Head of caudate nucleus (tissue), 42 donors: ENCODE measurements at regions not wholly inside any gene's neighbourhood (a gene's known extent, or its start where the extent isn't known, plus 50 kb on each side); places are given as distances from the start of the nearest gene placed in this dataset.
"Not testable (repeated sequence)": the region's sequence is repeated elsewhere in the genome, so short reads cannot be mapped to it uniquely, and the experiment has no call there.

Source experiments
- DNase-seq, 42 donors: peaks; one replicate each; pipeline versions ENCODE4 v3.0.0 to v3.0.0-alpha.2; 2020 to 2021; ENCODE audit warnings: mixed read lengths in 7 of 42
- intact Hi-C: fragments of 100-400 bp; cut with DNase I; formaldehyde crosslinking; loops from one replicate; pipeline ENCODE4 v1.15.0; 2022

DNA sequence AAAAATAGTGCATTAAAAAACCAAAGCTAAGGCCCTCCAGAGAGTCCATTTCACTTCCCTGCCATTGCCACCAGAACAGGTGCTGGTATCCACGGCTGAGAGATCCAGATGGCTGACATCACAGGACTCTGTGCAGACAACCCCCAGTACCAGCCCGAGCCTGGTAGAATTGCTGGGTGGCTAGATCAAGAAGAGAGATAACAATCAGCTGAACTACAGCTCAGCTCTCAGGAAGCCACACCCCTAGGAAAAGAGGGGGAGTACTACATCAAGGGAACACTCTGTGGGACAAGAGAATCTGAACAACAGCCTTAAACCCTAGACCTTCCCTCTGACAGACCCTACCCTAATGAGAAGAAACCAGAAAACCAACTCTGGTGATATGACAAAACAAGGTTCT, 73.8 kb upstream of the SLIT3 start:
- intact Hi-C loops, result no loop called here
- no peak for DNase-seq

- DNase-seq, result no peak
- intact Hi-C loops, result no loop called here
Measured at GRCh38 chr5:169374111-169374510, 73.2 kb upstream of the SLIT3 start.

- DNase-seq, intact Hi-C loops: not testable (repeated sequence)
Measured at GRCh38 chr5:169371801-169372200, 70.9 kb upstream of the SLIT3 start.

DNA sequence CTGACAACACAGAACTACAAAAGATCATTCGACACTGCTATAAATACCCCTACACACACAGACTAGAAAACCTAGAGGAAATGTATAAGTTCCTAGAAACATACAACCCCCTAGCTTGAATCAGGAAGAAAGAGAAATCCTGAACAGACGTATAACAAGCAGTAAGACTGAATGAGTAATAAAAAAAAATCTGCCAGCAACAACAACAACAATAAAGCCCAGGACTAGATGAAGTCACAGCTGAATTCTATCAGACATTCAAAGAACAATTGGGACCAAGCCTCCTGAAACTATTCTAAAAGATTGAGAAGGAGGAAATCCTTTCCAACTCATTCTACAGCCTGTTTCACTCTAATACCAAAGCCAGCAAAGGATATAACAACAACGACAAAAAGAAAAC, 68.2 kb upstream of the SLIT3 start:
- no peak for DNase-seq

DNA sequence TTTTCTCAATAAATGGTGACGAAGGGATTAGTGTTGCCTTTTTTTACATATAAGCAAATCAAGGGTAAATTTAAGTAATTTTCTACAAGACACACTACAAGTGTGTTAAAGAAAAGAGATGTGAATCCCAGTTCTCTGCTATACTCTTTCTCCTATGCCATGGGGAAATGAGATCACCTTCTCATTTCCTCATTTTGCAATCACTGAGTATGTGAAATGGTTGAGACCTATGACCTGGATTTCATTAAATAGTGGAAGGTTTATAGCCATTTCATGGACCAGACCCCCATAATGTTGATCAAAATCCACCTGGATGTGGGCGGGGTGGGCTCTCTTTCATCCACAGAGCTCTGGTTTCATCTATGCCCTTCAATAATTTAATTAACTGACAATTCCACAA, 66.9 kb upstream of the SLIT3 start:
- intact Hi-C loops, result no loop called here
- no peak for DNase-seq

More for the DNA sequence above, 68.2 kb upstream of the SLIT3 start:
- intact Hi-C loops, result no loop called here

GRCh38 chr5:169357291-169357690, 56.4 kb upstream of the SLIT3 start:
- intact Hi-C loops, result no loop called here

DNA sequence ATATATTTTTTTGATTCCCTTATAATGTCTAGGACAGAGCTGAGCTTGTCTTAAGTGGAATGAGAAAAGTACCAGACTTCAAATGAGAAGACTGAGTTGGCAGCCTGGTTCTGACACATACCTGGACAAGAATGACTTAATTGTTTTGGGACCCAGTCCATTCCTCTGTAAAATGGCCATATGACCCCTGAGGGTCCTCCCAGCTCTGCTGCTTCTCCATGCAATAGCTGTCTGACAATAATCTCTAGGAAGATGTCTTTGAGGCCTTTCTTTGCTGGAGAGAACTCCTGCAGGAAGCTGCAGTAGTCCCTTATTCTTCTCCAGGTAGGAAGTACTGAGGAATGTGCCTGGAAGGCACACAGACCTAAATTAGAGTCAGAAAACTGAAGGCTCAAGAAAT, 55.9 kb upstream of the SLIT3 start:
- no peak for DNase-seq

More at GRCh38 chr5:169357291-169357690, 56.4 kb upstream of the SLIT3 start:
- DNase-seq, result no peak

DNA sequence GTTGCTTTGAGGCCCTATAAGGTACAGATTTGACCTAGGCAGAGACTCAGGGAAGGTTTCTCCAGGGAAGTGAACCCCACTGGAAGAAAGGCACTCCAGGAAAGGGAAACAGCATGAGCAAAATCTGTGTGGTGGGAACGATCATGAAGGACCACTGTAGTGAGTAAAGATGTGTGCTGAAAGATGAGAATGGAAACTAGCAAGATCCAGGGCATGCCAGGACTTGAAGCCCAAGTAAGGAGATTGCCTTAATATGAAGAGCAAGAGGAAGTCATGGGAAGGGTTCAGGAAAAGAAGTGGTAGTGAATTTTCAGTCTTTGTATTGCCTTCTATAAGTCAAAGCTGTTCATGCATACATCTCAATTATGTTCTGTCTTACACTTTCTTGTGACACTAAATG, 55.2 kb upstream of the SLIT3 start:
- intact Hi-C loops, result no loop called here
- DNase-seq, result no peak

More for the DNA sequence above, 55.9 kb upstream of the SLIT3 start:
- intact Hi-C loops, result no loop called here

DNA sequence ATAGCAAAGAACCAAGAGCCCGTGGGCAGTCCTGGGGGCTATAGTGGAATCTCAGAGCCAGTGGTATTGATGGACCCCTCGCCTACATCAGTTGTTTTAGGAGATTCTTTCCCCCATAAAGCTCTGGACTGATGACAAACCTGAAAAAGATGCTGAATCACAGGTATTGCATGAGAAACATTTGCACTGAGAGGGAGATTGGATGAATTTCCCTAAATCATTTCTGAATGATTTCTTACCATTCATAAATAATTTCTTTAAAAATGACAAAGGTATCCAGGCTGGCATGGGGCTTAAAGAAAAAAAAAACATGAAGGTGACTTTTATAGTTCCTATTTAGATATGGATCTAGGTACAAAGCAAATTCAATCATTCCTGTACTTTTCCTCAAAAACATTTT, 54.0 kb upstream of the SLIT3 start:
- DNase-seq, result no peak
- intact Hi-C loops, result no loop called here

GRCh38 chr5:169354263-169354662, 53.3 kb upstream of the SLIT3 start:
- intact Hi-C loops, result no loop called here
- DNase-seq, result no peak

GRCh38 chr5:169352901-169353300, 52.0 kb upstream of the SLIT3 start:
- DNase-seq, result no peak
- intact Hi-C loops, result no loop called here

DNA sequence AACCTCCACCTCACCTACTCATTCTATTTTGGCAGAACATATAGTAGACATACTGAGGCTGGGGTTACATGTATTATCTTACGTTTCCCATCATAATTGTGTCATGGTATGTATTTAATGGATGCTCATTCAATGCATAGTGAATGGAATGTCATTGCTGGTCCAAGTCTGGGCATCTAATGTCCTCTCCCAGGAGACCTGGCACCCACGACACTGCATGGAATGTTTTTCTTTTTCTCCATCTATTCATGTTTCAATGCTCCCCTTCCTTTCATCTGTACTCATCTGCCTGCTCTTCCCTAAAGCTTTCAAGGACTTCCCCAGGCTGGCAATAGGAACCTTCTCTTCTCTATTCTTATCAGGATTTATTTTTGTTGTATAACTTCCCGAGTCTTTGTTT, 50.8 kb upstream of the SLIT3 start:
- no peak for DNase-seq
- intact Hi-C loops, result no loop called here

DNA sequence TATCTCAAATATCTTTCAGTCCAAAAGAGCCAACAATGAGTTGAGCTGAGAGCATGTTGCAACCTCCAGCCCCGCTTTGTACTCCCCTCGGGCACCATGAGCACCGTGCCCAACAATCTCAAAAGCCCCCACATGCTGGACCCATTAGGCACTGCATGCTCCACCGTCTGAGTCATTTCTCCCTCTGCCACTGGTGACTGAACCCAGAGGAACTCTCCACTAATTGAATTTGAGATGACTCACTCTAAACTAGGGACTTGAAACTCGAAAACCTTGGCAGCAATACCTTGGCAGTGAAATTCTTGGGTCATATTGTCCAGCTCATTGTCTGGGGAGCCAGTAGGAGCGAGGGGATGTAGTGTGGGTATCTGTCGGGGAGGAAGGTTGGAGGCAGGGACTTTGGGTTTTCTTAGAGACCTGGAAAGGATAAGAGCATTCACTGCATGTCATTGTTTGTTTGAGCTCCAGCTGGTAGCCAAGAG, 49.9 kb upstream of the SLIT3 start:
- intact Hi-C loops, result no loop called here
- DNase-seq, result peak in 2 of 42 donors; percentile 5 to 42
